ENCODE measurements at regions not wholly inside any gene's neighbourhood (a gene's known extent, or its start where the extent isn't known, plus 50 kb on each side); places are given as distances from the start of the nearest gene placed in this dataset.

DNA sequence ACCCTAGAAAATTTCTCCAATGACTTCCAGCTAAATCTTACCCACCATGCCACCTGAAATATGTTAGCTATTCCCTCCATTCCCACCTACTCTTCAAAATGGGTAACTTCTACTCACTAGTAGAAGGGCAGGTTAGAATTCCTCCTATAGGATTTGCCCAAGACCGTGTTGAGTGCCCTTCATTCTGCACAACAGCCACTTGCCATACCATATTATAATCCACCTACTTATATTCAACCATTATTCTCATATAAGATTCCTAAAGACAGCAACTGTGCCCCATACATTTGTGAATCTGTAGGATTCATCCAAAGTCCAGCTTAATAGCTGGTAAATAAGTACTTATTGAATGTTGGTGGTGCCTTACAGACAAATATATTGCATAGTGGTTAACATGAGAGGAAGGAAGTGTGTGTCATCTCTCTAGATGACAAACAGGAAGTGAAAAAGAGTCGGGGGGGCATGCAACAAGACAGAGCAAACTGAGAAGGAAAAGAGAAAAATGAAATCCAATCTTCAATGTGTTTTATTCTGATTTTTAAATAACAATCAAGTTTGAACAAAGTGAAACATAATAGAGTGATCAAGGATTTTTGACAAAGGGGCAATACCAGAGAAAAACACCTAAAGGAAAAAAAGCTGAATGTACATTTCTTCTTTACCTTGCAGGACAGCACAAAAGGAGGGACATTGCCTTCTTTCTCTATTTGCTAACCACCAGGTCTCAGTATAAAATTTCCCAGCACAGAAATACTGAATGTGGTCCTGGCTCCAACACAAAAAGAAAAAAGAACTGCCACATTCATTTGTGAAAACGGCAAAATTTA, 389.3 kb upstream of the USP15 start:
- DNase-seq (ENCODE audit: low read depth, low spot score): no peak

DNA sequence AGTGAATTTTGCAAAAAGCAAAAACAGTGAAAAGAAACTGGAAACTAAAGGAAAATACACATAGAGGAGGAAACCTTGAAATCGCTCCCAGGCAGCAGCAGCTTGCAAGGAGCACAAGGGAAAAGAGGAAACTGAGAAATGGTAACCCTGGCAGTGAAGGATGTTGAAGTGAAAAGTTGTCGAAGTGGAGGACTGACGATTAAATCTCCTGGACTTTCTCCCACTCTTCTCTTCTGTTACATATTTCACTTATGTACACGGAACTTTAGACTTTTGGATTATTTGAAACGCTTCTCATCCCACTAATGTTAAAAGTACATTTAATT, 388.8 kb upstream of the USP15 start:
- no peak for DNase-seq (ENCODE audit: low read depth, low spot score)

DNA sequence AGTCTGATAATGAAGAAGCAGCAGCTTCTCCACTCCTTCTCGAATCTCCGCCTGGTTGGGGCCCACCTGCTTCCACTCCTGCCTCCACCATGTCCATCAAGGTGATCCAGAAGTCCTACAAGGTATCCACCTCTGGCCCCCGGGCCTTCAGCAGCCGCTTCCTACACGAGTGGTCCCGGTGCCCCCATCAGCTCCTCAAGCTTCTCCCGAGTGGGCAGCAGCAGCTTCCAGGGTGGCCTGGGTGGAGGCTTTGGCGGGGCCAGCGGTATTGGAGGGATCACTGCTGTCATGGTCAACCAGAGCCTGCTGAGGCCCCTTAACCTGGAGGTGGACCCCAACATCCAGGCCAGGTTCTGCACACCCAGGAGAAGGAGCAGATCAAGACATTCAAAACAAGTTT, 381.0 kb upstream of the USP15 start:
- no peak for DNase-seq (ENCODE audit: low read depth, low spot score)

DNA sequence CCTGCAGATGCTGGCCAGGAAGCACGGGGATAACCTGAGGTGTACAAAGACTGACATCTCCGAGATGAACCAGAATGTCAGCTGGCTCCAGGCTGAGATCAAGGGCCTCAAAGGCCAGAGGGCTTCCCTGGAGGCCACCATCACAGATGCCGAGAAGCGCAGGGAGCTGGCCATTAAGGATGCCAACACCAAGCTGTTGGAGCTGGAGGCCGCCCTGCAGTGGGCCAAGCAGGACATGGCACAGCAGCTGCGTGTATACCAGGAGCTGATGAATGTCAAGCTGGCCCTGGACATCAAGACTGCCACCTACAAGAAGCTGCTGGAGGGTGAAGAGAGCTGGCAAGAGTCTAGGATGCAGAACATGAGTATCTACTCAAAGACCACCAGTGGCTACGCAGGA, 380.0 kb upstream of the USP15 start:
- DNase-seq (ENCODE audit: low read depth, low spot score): no peak

DNA sequence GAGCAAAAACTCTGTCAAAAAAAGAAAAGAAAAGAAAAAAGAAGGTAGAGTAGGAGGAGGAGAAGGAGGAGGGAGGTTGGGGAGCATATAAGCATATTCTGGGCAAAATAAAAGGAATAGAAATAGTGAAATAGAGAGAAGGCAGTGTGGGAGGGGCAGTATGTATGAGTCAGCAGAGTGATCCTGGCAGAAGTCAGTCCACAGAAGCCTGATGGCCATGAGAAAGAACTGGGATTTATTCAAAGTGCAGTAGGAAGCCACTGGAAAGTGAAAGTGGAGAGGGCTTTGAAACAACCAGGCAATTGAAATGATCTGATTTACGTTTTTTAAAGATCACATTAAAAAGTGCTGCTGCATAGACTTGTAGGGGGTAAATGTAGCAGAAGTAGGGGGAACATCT, 368.6 kb upstream of the USP15 start:
- no peak for DNase-seq (ENCODE audit: low read depth, low spot score)

DNA sequence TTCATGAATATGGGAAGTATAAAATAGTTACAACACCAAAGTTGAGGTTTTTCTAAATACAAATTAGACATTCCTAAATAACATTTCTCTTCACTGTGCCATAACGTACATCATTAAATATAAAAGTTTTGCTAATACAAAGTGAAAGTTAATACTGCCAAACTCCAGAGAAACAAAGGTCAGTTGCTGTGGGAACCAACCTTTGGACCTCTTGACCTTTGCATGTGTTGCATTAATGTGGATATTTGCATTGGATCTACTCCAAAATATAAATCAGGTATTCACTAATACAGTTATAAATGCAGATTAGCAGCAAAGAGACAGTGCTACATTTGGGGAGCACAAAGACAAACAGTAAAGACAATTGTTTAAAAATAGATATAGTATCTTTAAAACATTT, 366.0 kb upstream of the USP15 start:
- no peak for DNase-seq (ENCODE audit: low read depth, low spot score)

DNA sequence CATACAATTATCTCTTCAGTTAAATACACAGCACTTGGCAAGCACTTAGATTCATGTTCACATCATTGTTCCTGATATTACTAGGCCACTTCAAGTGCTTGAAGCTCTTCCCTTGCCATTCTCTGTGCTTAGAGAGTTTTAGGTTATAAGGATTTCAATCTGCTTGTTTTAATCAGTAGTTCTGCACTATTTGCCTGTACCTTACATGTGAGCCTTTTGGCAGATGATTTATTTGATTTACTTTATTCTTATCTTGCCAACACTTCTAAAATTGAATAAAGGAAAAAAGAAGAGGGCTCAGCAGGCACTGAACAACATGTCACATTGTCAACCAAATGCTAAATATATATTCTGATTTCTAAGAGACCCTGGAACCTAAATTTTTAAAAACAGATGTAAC, 363.8 kb upstream of the USP15 start:
- no peak for DNase-seq (ENCODE audit: low read depth, low spot score)

DNA sequence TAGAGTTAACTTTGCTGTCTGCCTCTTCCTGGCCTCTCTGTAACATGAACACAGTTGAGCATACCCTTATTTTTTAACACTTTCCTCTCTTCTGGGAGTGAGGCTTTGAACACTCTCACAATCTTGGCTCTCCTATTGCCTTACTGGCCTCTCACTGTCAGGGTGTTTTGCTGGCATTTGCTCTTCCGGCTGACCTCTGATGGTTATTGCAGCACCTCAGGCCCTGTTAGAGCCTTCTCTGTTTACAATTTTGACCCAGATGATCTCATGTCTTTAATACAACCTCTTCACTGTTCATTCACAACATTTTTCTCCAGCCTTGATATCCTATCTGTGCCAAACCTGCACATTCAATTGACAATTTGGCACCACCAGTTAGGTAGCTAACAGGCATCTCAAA, 357.8 kb upstream of the USP15 start:
- DNase-seq (ENCODE audit: low read depth, low spot score): no peak

DNA sequence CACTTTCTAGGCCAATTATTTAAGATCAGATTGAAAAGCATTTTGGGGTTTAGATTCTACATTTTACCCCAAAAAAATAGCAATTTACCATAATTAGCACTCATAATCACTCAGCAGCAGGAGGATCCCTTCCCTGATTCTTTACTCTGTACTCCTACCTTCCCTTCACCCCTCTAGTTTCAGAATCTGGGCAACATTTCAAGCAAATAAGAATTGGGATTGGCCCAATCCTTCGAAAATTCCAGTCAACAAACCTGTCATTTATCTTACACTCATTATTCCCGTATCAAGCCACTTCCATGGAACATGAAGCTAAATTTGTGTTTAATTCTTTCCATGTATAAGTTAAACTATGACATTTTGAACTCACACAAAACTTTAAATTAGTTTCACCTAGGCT, 349.1 kb upstream of the USP15 start:
- no peak for DNase-seq (ENCODE audit: low read depth, low spot score)

DNA sequence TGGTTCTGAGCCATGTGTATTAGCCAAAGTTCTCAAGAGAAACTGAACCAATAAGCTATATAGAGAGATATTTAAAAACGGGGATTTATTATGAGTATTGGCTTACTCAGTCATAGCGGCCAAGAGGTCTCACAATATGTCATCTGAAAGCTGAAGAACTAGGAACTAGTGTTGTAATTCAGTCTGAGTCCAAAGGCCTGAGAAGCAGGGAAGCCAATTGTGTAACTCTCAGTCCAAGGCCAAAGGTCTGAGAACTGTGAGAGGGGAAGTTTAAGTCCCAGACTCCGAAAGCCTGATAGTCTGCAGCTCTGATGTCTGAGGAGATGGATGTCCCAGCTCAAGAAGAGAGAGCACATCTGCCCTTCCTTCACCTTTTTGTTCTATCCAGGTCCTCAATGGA, 344.8 kb upstream of the USP15 start:
- no peak for DNase-seq (ENCODE audit: low read depth, low spot score)

DNA sequence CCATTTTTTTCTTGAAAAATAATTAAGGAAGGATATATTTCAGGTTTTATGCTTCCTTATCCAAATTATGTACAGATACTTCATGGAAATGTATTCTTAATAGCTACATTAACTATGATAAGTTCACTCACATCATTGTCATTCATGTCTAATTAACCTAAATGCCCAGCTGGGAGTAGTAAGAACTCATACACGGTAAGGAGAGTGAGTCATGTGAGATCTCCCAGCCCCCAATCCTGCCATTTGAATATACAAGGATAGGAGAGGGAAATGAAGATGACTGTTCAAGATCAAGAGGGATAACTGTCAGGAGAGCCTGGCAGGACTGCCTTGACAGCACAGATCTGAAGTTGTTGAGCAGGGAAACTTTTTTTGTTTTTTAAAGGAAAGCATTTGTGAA, 343.4 kb upstream of the USP15 start:
- DNase-seq (ENCODE audit: low read depth, low spot score): no peak

DNA sequence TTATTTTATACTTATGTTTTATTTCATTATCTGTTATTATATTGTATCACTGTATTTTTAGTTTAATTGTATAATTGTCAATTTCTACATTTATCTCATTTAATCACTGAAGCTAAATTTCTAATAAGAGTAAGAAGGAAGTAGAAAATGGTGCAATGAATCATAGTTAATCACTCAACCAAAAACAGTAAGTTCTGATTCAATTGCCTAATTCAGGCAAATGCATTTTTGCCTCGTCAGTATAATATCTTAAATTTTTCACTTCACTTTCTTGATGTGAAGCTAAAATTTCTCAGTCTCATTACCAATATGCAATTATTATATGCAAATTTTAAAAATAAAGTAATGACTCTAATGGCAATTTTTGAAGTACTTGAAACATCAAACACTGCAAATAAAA, 340.5 kb upstream of the USP15 start:
- DNase-seq (ENCODE audit: low read depth, low spot score): no peak

DNA sequence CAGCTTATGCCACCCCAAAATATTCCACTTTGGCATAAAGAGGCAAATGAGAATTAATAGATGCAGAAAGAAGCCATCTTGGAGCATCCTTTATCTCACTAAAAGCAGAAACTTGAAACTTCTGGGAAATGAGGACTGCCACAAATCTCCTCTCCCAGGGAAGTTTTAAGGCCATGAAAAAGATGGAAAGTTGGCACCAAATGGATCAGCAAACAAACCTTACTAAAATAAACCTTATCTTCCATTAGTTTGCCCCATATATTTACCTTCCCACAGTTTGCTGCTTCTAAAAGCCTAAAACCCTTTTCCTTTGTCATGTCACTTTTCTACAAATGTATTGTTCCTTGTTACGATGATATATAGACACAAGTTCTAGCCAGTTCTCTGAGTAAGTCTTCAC, 340.0 kb upstream of the USP15 start:
- DNase-seq (ENCODE audit: low read depth, low spot score): no peak

DNA sequence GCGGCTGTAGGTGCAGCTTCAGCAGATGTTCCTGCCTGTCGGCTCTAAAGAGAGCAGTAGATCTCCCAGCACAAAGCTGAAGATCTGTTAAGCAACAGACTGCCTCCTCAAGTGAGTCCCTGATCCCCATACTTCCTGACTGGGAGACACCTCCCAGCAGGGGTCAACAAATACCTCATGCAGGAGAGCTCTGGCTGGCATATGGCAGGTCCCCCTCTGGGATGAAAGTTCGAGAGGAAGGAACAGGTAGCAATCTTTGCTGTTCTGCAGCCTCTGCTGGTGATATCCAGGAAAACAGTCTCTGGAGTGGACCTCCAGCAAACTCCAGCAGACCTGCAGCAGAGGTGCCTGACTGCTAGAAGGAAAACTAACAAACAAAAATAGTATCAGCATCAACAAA, 337.1 kb upstream of the USP15 start:
- no peak for DNase-seq (ENCODE audit: low read depth, low spot score)

DNA sequence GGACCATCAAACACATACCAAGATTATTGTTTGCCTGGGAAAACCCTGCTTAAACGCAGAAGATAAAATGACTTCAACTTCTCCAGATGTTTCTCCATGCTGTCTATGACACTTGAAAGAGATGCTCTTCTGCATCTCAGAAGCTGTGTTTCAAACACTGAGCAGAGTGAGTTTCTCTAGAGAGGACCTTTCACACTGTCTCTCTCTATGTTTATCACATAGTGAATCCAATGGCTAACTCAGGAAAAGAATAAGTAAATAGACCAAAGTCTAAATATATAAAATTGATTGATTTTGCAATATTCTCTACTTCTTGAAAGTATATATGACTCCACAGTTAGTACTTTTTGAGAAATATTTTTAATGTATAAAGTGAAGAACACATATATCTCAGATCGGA, 325.6 kb upstream of the USP15 start:
- no peak for DNase-seq (ENCODE audit: low read depth, low spot score)

DNA sequence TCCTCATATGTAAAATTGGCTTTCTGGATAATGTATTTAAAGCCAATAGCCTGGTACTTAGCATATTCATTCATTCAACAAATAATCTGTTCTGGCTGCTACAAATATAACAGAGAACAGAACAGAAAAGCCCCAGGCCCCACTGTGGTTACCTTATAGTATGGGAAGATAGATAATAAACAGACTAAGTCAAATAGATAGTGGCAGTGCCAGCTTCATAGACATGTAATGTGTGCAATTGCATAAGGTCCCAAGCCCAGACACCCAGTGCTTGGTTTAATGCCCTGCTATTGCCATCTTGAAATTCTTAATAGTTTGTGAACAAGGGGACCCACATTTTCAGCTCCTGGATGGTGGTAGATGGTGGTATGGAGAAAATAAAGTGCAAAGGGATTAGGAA, 320.2 kb upstream of the USP15 start:
- DNase-seq (ENCODE audit: low read depth, low spot score): no peak

DNA sequence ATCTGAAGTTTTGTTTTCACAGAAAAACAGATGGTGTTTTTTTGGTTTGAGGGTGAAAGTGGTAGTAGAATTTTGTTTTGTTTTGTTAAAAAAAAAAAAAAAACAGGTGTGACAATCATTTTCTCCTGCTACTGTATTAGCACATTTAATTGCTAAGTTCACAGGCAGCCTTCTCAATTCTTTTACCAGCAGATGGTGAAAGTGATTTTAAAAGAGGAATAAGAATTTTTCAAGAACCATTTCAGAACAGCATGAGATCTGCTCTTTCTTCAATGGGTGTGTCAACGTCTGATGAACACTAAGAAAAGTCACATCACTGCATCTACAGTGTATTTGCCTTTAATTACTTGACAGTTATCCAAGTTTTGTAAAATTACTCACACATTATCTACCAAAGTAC, 303.7 kb upstream of the USP15 start:
- no peak for DNase-seq (ENCODE audit: low read depth, low spot score)

DNA sequence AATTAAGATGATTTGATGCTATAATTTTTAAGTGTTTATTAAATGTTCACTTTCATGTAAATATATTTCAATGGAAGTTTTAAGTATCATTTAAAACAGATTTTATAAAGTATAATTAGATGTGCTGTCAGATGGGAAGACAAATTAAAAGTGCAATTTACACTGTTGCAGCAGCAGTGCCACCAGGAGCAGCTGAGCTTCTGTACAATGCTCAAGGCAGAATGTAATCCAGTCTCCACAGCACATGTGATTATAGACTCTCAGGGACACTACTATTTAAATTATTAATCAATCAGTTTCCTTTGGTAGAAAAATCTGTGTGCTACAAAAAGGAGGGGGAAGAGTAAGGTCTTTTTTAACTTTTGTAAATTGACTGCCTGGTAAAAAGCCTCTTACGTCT, 285.7 kb upstream of the USP15 start:
- no peak for DNase-seq (ENCODE audit: low read depth, low spot score)

DNA sequence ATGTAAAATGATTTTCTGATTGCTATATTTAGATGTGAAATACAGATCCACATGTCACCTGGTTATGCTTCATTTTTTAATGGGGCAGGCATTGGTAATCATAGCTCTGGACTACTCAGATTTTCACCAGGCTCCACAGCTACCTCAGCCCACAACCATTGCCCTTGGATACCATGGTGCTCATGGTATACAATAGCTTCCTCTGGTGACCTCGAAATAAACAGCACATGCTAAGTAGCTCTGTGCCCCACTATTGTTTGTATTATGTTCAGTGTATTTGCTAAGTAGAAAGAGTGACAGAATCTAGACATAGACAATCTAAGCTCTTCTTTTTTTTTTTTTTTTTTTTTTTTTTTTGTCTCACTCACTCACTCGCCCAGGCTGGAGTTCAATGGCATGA, 274.4 kb upstream of the USP15 start:
- no peak for DNase-seq (ENCODE audit: low read depth, low spot score)

DNA sequence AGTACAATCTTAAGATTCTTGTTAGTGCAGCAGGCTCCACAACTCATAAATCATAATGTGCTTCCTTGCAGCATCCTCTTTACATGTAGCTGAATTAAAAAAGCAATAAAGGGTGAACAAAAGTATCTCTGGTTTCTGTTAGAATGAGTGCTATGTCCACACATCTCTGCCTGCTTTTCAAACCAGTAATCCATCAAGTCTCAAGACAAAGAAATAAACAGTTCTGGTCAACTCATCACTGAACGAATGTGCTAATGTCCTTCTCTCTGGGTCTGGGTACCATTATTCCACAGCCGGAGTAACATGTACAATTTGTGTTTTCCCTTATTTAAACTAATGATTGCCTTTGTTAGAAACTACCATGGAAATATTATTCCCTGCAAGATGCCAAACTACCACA, 273.0 kb upstream of the USP15 start:
- no peak for DNase-seq (ENCODE audit: low read depth, low spot score)

DNA sequence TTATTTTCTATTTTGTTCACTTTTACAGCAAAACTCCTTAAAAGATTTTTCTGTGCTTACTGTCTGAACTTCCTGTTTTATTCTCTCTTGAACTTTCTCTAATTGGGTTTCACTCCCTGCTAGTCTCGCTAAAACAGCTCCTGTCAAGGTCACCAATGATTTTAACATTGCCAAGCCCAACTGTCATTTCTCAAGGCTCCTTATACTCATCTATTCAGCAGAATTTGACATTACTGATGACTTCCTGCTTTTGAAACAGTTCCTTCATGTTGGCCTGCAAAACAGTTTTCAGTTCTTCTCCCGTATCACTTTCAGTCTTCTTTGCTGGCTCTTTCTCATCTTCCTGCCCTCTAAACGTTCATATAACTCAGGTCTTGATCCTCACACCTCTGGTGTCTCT, 268.5 kb upstream of the USP15 start:
- no peak for DNase-seq (ENCODE audit: low read depth, low spot score)

DNA sequence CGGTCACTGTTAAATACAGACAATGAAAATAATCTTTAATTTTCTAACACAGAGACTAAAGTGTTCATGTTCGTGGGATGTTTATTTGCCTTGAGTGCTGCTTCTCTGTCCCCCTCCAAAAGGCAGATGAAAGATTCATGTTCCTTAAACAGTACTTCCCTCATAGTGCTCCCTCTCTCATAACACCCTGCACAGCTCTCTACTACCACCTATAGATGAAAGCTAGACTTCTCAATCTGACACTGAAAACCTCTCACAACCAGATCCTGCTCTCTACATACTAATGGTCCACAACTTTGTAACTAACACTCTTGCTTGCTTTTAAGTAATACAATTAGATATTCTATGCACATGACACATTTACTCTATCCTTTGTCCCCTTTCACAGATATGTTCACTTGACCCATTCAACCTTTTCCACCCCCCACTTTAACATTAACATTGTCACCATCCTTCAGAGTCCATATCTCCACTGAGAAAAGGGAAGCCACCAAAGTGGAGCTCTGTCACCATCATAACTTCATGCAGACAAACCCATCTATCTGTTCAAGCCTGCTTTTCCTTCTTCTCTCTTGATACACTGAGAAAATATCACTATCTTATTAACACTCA, 266.4 kb upstream of the USP15 start:
- no peak for DNase-seq (ENCODE audit: low read depth, low spot score)

DNA sequence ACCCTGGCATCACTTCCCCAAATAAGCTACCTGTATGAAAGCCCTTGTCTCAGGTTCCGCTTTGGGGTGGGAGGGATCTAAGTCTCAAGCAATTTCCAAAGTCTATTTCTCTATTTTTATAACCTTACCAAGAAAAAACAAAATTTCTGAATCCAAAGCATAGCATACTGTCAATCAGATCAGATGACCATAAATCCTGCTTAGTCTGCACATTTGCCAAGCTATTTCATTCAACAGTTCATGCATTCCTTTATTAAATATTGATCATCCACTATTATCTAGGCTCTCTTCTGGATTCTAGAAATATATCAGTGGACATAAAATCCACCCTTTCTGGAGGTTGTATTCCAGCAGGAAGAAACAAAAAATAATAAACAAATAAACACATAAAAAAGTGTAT, 263.5 kb upstream of the USP15 start:
- no peak for DNase-seq (ENCODE audit: low read depth, low spot score)

DNA sequence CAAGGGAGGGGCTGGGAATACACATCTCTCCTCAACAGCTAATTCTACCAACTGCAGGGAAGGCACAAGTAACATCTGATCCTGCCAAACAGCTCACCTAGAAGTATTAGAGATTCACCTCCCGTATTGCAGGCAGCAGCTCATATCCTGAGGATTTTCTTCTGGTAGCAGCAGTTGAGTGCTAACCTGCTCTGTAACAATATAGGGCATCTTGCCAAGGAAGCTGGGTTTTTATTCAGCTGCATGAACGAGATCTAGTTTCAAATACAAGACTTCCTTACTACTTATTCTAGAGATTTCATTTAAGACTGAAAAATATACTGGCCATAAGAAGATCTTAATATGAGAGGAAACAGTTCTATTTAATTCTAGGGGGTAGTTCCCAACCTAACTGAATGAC, 261.4 kb upstream of the USP15 start:
- DNase-seq (ENCODE audit: low read depth, low spot score): no peak
